ENCODE measurements at regions not wholly inside any gene's neighbourhood (a gene's known extent, or its start where the extent isn't known, plus 50 kb on each side); places are given as distances from the start of the nearest gene placed in this dataset.

DNA sequence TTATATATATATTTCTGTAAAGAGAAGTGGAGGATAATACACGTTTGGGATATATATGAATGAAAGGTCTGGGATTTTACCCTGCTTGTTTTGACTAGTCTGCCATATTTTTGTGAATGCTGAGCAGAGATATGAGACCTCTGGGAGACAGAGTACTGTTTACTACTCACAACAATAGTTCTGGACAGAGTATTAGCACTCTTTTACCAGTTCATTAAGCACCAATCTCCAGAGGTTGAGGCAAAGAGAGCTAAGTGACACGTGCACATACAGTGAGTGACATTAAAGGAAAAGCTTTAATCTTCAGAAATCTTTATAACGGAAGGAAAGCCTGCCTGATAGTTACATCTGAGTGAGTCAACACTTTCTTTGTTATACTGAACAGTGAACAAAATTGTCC, 1452.7 kb upstream of the TENM3 start:
- TF ChIP-seq EZH2 (IDR thresholded peaks at IDR 0.05; ENCODE audit: insufficient read depth, low read length): no peak
- H3K27me3 Mint-ChIP-seq (ENCODE audit: low read depth, unreplicated experiment): no peaks in the 10 kb centered on the region
- Histone ChIP-seq H2AFZ (ENCODE audit: low read depth, low read length) (peak overlapping the region; percentile 28), H3K9ac (ENCODE audit: low read length) (no peak overlapping the region), H3K4me1 (ENCODE audit: insufficient read depth, low read length) (no peaks in the 10 kb centered on the region), H3K4me3 (ENCODE audit: insufficient read depth, low read depth, low read length) (no peak overlapping the region), H3K9me3 (ENCODE audit: insufficient read depth, low read depth, low read length) (no peaks in the 10 kb centered on the region), H3K79me2 (ENCODE audit: insufficient read depth, low read length) (no peaks in the 10 kb centered on the region), H3K36me3 (ENCODE audit: insufficient read depth, low read length) (no peaks in the 10 kb centered on the region), H3K27me3 (ENCODE audit: insufficient read depth, low read length) (no peaks in the 10 kb centered on the region), H3K27ac (ENCODE audit: low read depth, low read length) (no peak overlapping the region), H4K20me1 (ENCODE audit: insufficient read depth, low read length) (no peaks in the 10 kb centered on the region), H3K4me2 (ENCODE audit: low read length) (no peak overlapping the region)
- no peaks in the 10 kb centered on the region for H3K9me3 Mint-ChIP-seq (ENCODE audit: unreplicated experiment)
- no peak for FAIRE-seq
- no peak overlapping the region for H3K27ac Mint-ChIP-seq (ENCODE audit: unreplicated experiment)
- H3K36me3 Mint-ChIP-seq (ENCODE audit: low read depth, unreplicated experiment): no peaks in the 10 kb centered on the region
- no peak for DNase-seq (ENCODE audit: low read depth)
- no peaks in the 10 kb centered on the region for H3K4me1 Mint-ChIP-seq (ENCODE audit: low read depth, unreplicated experiment)
- no peak overlapping the region for H3K4me3 Mint-ChIP-seq (ENCODE audit: unreplicated experiment)

DNA sequence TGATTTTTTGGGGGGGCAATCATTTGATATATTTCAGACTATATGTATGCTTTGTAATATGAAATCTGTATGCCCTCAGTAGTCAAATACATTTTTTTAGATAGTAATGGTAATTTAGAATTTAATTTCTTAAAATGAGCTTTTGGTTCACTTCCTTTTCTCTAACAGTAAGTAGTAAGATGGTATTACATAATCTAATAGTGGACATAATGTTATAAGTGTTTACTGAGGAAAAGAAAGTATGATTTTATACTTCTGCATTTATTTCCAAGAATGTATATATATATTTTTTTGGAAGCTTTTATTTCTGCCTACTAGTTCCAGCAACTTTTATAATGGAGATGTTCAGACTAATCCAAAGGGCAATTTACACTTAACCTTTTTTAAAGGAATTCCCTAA, 1450.7 kb upstream of the TENM3 start:
- Mint-ChIP-seq H3K4me1 (ENCODE audit: low read depth, unreplicated experiment) (no peaks in the 10 kb centered on the region), H3K4me3 (ENCODE audit: unreplicated experiment) (no peak overlapping the region), H3K9me3 (ENCODE audit: unreplicated experiment) (no peaks in the 10 kb centered on the region), H3K27me3 (ENCODE audit: low read depth, unreplicated experiment) (no peaks in the 10 kb centered on the region), H3K36me3 (ENCODE audit: low read depth, unreplicated experiment) (no peaks in the 10 kb centered on the region), H3K27ac (ENCODE audit: unreplicated experiment) (no peak overlapping the region)
- Histone ChIP-seq H3K27ac (ENCODE audit: low read depth, low read length) (no peak overlapping the region), H4K20me1 (ENCODE audit: insufficient read depth, low read length) (no peaks in the 10 kb centered on the region), H3K27me3 (ENCODE audit: insufficient read depth, low read length) (no peaks in the 10 kb centered on the region), H3K36me3 (ENCODE audit: insufficient read depth, low read length) (no peaks in the 10 kb centered on the region), H3K9me3 (ENCODE audit: insufficient read depth, low read depth, low read length) (no peaks in the 10 kb centered on the region), H3K9ac (ENCODE audit: low read length) (no peak overlapping the region), H3K4me2 (ENCODE audit: low read length) (no peak overlapping the region), H3K4me3 (ENCODE audit: insufficient read depth, low read depth, low read length) (no peak overlapping the region), H3K4me1 (ENCODE audit: insufficient read depth, low read length) (no peaks in the 10 kb centered on the region), H3K79me2 (ENCODE audit: insufficient read depth, low read length) (no peaks in the 10 kb centered on the region), H2AFZ (ENCODE audit: low read depth, low read length) (no peak overlapping the region)
- FAIRE-seq (no peak), DNase-seq (ENCODE audit: low read depth) (no peak)
- TF ChIP-seq, protein P1, sequence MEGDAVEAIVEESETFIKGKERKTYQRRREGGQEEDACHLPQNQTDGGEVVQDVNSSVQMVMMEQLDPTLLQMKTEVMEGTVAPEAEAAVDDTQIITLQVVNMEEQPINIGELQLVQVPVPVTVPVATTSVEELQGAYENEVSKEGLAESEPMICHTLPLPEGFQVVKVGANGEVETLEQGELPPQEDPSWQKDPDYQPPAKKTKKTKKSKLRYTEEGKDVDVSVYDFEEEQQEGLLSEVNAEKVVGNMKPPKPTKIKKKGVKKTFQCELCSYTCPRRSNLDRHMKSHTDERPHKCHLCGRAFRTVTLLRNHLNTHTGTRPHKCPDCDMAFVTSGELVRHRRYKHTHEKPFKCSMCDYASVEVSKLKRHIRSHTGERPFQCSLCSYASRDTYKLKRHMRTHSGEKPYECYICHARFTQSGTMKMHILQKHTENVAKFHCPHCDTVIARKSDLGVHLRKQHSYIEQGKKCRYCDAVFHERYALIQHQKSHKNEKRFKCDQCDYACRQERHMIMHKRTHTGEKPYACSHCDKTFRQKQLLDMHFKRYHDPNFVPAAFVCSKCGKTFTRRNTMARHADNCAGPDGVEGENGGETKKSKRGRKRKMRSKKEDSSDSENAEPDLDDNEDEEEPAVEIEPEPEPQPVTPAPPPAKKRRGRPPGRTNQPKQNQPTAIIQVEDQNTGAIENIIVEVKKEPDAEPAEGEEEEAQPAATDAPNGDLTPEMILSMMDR (IDR thresholded peaks at IDR 0.05; ENCODE audit: insufficient read depth, low read depth, low read length): no peak
- no peak for TF ChIP-seq EZH2 (IDR thresholded peaks at IDR 0.05; ENCODE audit: insufficient read depth, low read length)

DNA sequence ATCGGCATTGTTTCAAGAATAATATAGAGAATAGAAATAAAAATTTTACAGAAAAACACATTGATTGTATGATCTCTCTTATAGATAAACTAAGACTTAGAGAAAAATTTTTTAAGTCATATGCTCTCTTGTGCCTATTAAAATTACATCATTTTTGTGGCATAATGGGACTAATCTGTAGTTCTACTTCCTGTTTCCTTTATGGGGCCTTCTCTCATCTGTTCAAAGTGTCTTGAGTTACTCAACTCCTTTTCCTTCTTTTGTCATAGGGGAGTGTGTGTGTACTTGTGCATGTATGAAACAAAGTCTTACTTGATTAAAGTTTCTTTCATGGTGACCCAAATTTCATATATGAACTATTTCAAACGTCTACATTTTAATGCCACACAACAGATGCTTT, 1448.9 kb upstream of the TENM3 start:
- H3K4me2 ChIP-seq (ENCODE audit: low read length): no peak overlapping the region
- H3K4me1 ChIP-seq (ENCODE audit: insufficient read depth, low read length): no peaks in the 10 kb centered on the region
- no peaks in the 10 kb centered on the region for H3K36me3 Mint-ChIP-seq (ENCODE audit: low read depth, unreplicated experiment)
- H3K9me3 ChIP-seq (ENCODE audit: insufficient read depth, low read depth, low read length): no peaks in the 10 kb centered on the region
- H4K20me1 ChIP-seq (ENCODE audit: insufficient read depth, low read length): no peaks in the 10 kb centered on the region
- no peak overlapping the region for H3K27ac Mint-ChIP-seq (ENCODE audit: unreplicated experiment)
- H3K36me3 ChIP-seq (ENCODE audit: insufficient read depth, low read length): no peaks in the 10 kb centered on the region
- H3K9me3 Mint-ChIP-seq (ENCODE audit: unreplicated experiment): no peaks in the 10 kb centered on the region
- no peaks in the 10 kb centered on the region for H3K27me3 Mint-ChIP-seq (ENCODE audit: low read depth, unreplicated experiment)
- TF ChIP-seq, protein P1 (IDR thresholded peaks at IDR 0.05; ENCODE audit: insufficient read depth, low read depth, low read length): no peak
- no peak for TF ChIP-seq EZH2 (IDR thresholded peaks at IDR 0.05; ENCODE audit: insufficient read depth, low read length)
- no peak overlapping the region for H3K9ac ChIP-seq (ENCODE audit: low read length)
- H3K27me3 ChIP-seq (ENCODE audit: insufficient read depth, low read length): no peaks in the 10 kb centered on the region
- FAIRE-seq (no peak), DNase-seq (ENCODE audit: low read depth) (no peak)
- H2AFZ ChIP-seq (ENCODE audit: low read depth, low read length): no peak overlapping the region
- H3K4me3 ChIP-seq (ENCODE audit: insufficient read depth, low read depth, low read length): no peak overlapping the region
- H3K79me2 ChIP-seq (ENCODE audit: insufficient read depth, low read length): no peaks in the 10 kb centered on the region
- H3K4me3 Mint-ChIP-seq (ENCODE audit: unreplicated experiment): no peak overlapping the region
- H3K4me1 Mint-ChIP-seq (ENCODE audit: low read depth, unreplicated experiment): no peaks in the 10 kb centered on the region
- no peak overlapping the region for H3K27ac ChIP-seq (ENCODE audit: low read depth, low read length)
